GM12873 (cell line): ENCODE measurements at regions not wholly inside any gene's neighbourhood (a gene's known extent, or its start where the extent isn't known, plus 50 kb on each side); places are given as distances from the start of the nearest gene placed in this dataset.

Source experiments
- TF ChIP-seq, protein P1 (sequence below): IDR thresholded peaks from 2 replicates; pipeline ENCODE4 v1.5.1; 2012; ENCODE audit warnings: low read depth, mild to moderate bottlenecking, moderate library complexity, low read length, control low read depth; ENCODE audit not compliant: insufficient read depth; ENCODE audit errors: missing control alignments

DNA sequence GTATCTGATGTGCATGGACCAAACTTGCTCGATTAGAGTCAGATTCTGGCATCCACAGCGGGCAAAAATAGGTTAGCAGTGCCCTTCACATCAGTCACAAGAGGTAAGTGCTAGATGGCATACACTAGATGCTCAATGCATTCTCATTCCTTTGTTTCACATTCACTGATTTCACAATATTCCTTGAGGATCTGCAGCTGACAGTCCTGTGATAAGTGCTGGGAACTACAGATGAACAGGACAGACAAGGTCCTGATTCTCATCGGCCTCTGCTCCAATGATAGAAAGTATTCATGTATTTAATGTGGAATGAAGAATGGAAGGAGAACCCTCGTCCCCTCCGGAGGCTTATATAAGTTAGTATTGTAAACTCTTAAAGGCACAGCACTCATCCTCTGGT, 96.8 kb upstream of the SERPINE2 start:
- TF ChIP-seq, protein P1, sequence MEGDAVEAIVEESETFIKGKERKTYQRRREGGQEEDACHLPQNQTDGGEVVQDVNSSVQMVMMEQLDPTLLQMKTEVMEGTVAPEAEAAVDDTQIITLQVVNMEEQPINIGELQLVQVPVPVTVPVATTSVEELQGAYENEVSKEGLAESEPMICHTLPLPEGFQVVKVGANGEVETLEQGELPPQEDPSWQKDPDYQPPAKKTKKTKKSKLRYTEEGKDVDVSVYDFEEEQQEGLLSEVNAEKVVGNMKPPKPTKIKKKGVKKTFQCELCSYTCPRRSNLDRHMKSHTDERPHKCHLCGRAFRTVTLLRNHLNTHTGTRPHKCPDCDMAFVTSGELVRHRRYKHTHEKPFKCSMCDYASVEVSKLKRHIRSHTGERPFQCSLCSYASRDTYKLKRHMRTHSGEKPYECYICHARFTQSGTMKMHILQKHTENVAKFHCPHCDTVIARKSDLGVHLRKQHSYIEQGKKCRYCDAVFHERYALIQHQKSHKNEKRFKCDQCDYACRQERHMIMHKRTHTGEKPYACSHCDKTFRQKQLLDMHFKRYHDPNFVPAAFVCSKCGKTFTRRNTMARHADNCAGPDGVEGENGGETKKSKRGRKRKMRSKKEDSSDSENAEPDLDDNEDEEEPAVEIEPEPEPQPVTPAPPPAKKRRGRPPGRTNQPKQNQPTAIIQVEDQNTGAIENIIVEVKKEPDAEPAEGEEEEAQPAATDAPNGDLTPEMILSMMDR = no peak

DNA sequence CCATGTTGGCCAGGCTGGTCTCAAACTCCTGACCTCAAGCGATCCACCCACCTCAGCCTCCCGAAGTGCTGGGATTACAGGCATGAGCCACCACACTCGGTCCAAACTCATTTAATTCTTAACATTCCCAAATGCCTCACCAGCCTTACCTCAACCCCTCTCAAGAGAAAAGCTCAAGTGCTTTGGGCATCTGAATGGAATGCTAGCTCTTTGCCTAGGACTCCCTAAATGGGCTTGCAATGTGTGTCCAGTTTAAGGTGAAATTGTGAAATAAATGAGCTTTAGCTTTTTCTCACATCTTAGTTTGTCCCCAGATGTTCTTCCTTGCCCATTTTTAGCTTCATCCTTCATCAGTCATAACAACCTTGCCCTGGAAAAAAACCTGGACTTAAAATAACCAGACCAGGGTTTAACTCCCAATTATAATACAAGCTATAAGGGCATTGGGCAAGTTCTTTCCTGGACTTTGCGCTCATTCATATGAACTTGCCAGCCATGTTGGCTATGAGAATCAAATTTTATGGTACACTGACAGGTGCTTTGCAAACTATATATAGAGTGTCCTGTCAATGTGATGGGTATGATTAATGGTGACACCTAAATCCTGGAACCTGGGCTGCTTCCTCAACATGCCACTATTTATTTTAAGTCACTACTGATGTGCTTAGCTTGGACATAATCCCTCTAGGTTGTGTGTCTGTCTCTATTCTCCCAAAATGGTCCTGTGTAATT, 95.1 kb upstream of the SERPINE2 start:
- TF ChIP-seq, protein P1 = no peak

DNA sequence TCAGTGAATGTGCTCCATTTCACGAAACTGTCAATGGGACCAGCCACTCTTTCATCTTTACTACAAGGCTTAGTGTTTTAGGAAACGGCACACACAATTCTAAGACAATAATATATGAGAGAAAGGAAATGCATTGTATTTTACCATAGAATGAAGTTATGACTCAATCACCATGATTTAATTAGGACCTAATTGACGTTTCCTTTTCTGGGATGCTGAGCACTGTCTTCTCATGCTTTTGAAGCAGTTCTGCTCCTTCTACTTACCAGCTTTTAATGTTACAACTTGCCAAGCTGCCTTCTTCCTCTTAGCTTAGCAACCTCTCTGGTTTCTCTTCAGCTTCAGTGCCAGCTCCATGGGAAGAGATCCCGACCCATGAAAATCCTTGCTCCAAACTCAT, 94.3 kb upstream of the SERPINE2 start:
- TF ChIP-seq, protein P1 = no peak

DNA sequence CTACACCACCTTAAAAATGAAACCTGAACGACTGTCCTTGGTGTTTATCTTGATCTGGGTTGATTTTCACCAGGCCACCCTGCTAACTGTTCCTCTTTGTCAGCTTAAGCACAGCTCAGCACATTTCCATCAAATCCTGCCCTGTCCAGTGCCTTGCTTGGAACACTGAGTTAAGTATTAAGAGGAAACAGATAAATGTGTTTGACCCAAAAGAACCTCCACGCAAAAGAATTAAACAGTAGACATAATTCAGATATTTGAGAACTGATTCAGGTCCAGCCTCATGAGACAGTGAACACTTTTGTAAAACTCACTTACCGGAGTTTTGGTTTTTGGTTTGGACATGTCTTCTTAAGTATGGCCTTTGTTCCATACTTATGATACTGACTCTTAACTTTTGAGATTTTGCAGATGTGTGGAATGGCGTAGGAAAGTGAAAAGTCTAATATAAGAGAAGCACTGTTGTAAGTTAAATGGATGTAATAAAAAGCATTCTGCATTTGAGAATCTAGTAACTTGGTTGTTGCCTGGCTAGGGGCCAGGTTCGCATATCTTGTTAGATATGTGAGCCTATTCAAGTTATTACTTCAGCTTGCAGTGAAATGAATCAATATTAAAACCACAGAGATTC, 88.9 kb upstream of the SERPINE2 start:
- TF ChIP-seq, protein P1 = no peak

DNA sequence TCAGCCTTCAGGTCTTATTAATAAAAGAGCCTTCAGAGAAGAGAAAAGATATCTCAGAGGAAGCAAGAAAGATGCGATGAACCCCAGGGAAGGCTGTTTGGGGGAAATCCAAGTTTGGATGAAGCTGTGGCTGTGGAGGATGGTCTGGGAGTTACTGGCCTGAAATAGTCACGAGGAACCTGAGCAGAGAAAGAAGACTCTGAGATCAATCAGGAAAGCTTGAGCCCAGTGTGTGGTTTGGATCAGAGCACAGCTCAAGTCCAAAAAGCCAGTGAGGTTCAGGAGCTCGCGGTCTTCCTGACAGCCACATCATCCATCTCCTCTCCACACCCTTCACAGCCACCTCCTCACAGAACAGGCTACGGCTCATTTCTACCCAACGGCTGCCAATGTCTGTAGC, 87.4 kb upstream of the SERPINE2 start:
- TF ChIP-seq, protein P1 = no peak

DNA sequence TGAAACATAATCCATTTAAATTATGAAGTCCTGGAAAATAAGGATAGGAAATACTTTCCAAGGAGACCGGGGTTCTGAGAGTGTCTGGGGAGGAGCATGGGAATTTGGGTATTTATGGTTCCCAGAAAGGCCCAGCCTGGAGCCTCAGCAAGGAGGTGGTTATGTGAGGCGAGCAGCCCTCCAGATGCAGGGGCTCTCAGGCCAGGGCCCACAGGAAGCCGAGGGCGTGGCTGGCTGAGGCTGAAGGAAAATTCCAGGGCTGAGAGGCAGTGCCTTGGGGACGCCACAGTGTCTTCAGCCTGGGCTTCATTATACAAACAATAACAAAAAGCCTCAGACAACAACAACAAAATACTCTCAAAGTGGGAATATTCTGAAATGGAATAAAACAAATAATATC, 86.9 kb upstream of the SERPINE2 start:
- TF ChIP-seq, protein P1 = no peak

DNA sequence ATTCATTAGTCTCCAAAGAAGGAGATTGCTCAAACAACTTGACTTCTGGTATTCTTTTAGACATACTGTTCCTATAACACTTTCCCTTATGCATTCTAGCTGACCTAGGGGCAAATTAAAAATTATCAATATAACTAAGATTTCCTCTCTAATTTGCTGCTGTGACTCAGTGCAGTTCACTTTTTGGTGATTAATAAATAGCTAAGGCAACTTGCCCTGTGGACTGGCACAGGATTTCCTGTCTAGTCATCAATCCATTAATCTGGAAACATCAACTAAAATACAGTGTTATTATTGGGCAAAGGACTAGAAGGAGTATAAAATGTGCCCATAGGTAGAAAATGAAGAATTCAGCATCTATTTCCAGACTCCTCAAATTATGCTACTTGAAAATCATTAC, 83.5 kb upstream of the SERPINE2 start:
- TF ChIP-seq, protein P1 = no peak
